IPS-11a (cell line): ENCODE measurements at regions not wholly inside any gene's neighbourhood (a gene's known extent, or its start where the extent isn't known, plus 50 kb on each side); places are given as distances from the start of the nearest gene placed in this dataset.

Experiments used
- H3K4me3 ChIP-seq: one replicate; pipeline ENCODE4 v1.5.1; 2013; ENCODE audit warnings: low read depth, low read length, control low read depth

- H3K4me3 ChIP-seq: no peak overlapping the region
Observed at GRCh38 chr12:127209318-127209717, 1057.7 kb upstream of the TMEM132C start.

DNA sequence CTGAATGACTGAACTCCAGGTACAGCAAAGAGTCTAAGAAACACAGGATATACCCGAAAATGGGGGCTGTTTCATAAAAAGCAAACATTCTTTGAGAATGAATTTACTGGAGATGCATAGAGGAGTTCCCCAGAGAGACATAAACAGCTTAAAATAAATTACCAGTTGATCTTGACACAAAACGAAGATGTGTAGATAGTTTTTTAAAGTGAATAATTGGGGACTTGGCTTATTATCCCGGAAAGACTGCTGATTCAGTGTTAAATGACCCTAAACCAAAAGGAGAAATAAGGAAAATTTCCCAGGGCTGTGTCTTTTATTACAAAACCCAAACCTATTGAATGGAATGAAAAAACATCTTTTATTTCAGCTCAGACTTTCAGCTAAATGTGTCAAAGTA, 1052.8 kb upstream of the TMEM132C start:
- H3K4me3 ChIP-seq: no peak overlapping the region

GRCh38 chr12:127223011-127223410, 1044.0 kb upstream of the TMEM132C start:
- H3K4me3 ChIP-seq: no peak overlapping the region

GRCh38 chr12:127223731-127224130, 1043.2 kb upstream of the TMEM132C start:
- H3K4me3 ChIP-seq: no peak overlapping the region

- H3K4me3 ChIP-seq: no peak overlapping the region
Observed at GRCh38 chr12:127230843-127231260, 1036.1 kb upstream of the TMEM132C start.

- no peak overlapping the region for H3K4me3 ChIP-seq
Observed at GRCh38 chr12:127231371-127231770, 1035.6 kb upstream of the TMEM132C start.

DNA sequence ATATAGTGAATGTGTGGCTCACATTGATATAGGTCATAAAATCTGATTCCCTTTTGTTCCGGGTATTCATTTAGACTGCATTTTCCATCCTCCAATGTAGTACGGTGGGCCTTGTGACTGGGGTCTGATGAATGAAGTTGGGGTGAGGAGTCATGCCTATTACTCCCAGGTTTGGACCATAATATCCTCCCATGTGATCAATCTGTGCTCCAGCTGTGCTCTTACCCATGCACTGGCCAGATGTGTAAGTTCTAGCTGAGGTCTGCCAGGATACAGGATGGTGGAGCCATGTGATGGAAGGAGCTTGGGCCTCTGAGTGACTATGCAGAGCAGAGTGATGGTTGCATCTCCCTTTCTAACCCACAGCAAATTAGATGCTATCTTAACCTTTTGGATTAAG, 1034.0 kb upstream of the TMEM132C start:
- no peak overlapping the region for H3K4me3 ChIP-seq

DNA sequence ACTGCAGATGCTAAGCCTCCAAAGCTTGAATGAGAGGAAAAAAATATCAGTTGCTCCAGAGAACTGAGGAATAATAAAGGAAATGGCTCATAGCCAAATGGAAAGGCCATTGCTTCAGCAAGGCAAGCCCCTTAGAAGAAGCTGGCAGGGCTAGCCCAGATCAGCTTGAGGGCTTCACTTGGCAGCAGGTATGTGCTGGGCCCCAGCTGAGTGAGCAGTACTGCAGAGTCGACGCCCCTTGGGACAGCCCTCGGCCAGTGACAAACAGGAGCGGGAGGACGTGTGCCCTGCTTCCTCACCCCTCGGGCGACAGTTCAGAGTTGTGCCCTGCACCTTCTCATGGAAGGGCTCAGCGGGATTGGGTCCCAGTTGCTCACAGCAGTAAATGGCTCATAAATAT, 1031.2 kb upstream of the TMEM132C start:
- no peak overlapping the region for H3K4me3 ChIP-seq

GRCh38 chr12:127236491-127236890, 1030.5 kb upstream of the TMEM132C start:
- H3K4me3 ChIP-seq: no peak overlapping the region

DNA sequence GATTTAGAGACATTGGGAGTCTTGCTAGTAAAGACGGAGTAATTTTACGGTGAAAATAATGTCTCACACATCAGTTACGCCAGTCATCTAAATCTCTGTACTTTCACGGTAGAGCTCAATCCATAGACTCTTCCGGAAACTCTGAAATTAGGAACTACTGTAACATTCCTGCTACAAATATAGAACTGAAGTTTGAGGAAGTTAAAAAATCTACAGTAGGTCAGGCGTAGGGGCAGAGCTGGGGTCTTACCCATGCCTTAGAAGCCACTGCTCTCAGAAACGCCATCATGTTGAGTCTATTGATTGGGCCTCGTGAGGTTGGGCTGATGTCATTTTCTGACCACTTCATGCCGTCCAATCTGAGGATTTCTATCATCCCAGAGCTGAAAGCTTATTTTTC, 1029.8 kb upstream of the TMEM132C start:
- no peak overlapping the region for H3K4me3 ChIP-seq

- H3K4me3 ChIP-seq: no peak overlapping the region
Observed at GRCh38 chr12:127238107-127238506, 1028.9 kb upstream of the TMEM132C start.

DNA sequence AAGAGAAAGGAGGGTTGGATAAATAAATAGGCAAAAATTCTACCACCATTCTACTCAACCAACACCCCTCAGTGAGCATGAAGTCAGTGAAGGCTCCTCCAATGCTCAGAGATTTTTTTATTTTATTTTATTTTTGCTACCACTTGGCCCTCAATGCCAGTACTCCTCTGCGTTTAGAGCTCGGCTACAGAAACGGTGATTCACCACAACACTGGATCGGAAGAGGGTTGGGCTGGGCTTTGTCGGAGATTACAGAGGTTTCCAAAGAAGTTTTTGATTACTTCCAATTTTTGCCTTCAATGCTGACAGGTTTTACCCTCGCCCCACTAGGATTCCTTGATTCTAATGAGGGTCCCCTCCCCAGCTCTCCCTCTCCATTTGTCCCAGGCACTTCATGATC, 1027.2 kb upstream of the TMEM132C start:
- H3K4me3 ChIP-seq: no peak overlapping the region

DNA sequence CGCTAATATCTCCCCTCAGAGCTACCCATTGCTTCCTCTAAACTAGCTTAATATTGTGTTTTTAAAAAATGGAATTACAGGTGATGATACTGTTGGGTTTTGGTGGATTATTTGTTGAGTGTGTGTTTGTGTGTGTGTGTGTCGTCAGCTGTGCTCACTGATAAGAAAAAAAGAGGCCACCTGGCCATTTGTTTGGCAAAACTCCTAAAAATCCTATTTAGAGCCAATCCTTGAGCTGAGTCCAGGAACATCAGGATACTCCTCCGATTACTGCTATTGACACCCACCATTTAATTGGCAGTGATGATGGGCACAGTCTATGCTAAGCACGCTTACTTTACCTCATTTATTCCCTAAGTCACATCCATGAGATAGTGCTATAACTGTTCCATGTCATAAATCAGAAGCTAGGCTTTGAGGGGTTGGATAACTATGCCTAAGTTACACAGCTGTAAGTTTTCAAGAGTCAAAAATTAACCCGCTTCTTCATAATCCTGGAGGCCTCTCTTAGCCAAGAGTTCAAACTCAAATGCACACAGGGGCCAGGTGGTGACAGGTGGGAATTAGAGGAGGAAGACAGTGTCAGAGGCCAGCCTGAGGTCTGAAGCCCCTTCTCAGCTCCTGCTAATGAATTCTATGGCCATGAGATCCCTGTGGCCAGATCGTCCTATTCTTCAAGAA, 1026.6 kb upstream of the TMEM132C start:
- H3K4me3 ChIP-seq: no peak overlapping the region

DNA sequence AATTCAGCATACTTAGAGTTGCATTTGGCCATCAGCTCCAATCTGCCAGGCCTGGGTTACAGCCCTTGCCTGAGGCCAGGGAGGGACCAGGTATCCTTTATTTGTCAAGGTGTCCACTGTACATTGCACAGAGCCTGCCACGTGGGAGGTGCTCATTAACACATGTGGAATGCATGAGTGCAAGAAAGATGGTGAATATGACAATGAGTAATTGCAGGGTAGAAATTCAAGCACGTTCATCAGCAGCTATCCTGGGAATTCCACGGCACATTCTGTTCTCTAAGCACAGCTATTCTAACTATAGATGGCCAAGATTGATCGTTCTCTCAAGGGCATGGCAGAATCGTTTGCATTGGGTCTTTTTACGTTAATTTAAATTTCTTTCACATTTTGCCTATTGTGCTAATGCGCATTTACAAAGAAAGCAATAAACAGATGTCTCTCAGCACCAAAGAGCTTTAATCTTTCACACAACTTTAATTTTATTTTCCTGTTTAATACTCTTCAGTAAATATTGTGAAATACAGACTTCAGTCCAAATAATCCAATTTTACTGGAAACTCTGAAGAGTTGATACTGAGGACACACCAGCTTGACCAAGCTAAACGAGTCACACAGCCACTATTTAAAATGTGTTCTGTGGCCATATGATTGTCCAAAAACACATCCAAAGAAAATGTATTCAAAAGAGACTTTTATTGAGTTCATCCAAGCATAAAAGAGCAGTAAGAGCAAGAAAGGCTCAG, 1025.7 kb upstream of the TMEM132C start:
- H3K4me3 ChIP-seq: no peak overlapping the region

GRCh38 chr12:127245009-127245408, 1022.0 kb upstream of the TMEM132C start:
- no peak overlapping the region for H3K4me3 ChIP-seq

GRCh38 chr12:127245437-127245836, 1021.5 kb upstream of the TMEM132C start:
- no peak overlapping the region for H3K4me3 ChIP-seq

- no peak overlapping the region for H3K4me3 ChIP-seq
Observed at GRCh38 chr12:127247937-127248336, 1019.0 kb upstream of the TMEM132C start.

DNA sequence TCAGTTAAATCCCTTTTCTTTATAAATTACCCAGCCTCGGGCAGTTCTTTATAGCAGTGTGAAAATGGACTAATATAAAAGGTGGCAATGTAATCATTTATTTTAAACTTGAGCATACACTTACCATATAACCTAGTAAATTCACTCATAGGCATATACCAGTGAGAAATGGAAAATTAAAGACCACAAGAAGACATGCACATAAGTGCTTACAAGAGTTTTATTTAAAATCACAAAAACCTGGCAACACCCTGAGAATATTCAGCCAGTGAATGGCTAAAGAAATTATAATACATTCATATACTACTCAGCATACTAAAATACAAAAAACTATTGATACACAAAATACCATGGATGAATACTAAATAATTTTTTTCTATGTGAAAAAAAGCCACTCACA, 1017.5 kb upstream of the TMEM132C start:
- H3K4me3 ChIP-seq: no peak overlapping the region

GRCh38 chr12:127253797-127254327, 1013.1 kb upstream of the TMEM132C start:
- H3K4me3 ChIP-seq: no peak overlapping the region

- H3K4me3 ChIP-seq: no peak overlapping the region
Observed at GRCh38 chr12:127254420-127254955, 1012.5 kb upstream of the TMEM132C start.

DNA sequence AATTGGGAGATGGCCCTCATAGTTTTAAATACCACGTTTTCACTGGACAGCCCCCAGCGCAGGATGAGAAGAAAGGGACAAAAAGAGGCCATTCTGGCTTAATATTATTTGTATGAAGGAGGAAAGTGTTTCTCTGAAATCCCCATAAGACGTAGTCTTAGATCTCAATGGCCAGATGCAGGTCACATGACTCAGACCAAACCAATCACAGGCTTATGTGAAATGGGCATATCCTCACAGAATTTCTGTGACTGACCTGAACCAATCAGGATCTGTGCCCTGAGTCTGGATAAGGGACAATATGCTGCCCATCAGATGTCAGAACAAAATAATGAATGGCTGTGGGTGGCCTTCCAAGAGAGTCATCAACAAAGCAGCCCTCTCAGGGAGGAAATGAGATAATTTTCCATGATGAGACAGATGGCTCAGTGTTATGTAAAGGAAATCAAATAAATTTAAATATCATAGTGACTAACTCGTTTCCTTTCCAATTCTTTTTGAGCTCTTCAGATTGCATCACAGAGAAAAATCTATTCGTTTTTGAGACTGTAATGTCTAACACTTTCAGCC, 1009.5 kb upstream of the TMEM132C start:
- no peak overlapping the region for H3K4me3 ChIP-seq

DNA sequence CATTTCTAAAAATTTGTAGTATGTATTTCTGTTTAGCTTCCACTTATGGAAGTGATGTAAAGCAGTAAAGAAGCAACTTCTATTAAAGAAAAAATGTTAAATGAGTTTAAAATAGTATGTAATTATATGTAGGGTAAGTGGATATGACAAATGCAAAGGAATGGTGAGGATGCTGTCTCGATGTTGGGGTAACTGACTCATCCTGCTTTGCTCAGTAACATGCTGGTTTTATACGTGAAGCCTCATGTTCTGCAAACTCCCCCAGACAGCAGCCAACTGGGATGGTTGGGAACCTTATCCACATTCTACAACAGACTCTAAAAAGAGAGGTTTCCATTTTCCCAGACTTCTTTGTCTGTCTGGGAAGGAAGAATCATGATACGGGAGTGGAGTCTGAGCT, 1006.4 kb upstream of the TMEM132C start:
- no peak overlapping the region for H3K4me3 ChIP-seq
